Stromal cell of bone marrow (primary cell): ENCODE measurements at regions not wholly inside any gene's neighbourhood (a gene's known extent, or its start where the extent isn't known, plus 50 kb on each side); places are given as distances from the start of the nearest gene placed in this dataset.

Experiments
- DNase-seq: peaks from one replicate; pipeline ENCODE4 v3.0.0-alpha.2; 2012; ENCODE audit warnings: low read depth

GRCh38 chr2:81942876-81943275 lies 1638.3 kb upstream of the LRRTM1 start:
- no peak for DNase-seq

- DNase-seq: no peak
These were observed 1637.7 kb upstream of the LRRTM1 start for GRCh38 chr2:81942136-81942680.

GRCh38 chr2:81940266-81940955 lies 1635.9 kb upstream of the LRRTM1 start:
- no peak for DNase-seq

- DNase-seq: no peak
These were observed 1633.4 kb upstream of the LRRTM1 start for GRCh38 chr2:81937944-81938343.

GRCh38 chr2:81903534-81903933 lies 1599.0 kb upstream of the LRRTM1 start:
- no peak for DNase-seq

- no peak for DNase-seq
These were observed 1596.5 kb upstream of the LRRTM1 start for GRCh38 chr2:81901017-81901416.

- DNase-seq: no peak
These were observed 1591.2 kb upstream of the LRRTM1 start for GRCh38 chr2:81895620-81896250.

GRCh38 chr2:81894451-81894990 lies 1590.0 kb upstream of the LRRTM1 start:
- DNase-seq: no peak

- DNase-seq: no peak
These were observed 1572.1 kb upstream of the LRRTM1 start for GRCh38 chr2:81876624-81877023.

- DNase-seq: no peak
These were observed 1567.5 kb upstream of the LRRTM1 start for GRCh38 chr2:81872006-81872405.

- DNase-seq: no peak
These were observed 1565.6 kb upstream of the LRRTM1 start for GRCh38 chr2:81870119-81870518.

GRCh38 chr2:81858998-81859397 lies 1554.4 kb upstream of the LRRTM1 start:
- DNase-seq: no peak

- no peak for DNase-seq
These were observed 1548.8 kb upstream of the LRRTM1 start for GRCh38 chr2:81853341-81853740.

- no peak for DNase-seq
These were observed 1548.1 kb upstream of the LRRTM1 start for GRCh38 chr2:81852651-81853050.

- no peak for DNase-seq
These were observed 1535.2 kb upstream of the LRRTM1 start for GRCh38 chr2:81839780-81840179.

- no peak for DNase-seq
These were observed 1530.9 kb upstream of the LRRTM1 start for GRCh38 chr2:81835321-81836000.

GRCh38 chr2:81786811-81787210 lies 1482.3 kb upstream of the LRRTM1 start:
- DNase-seq: no peak

GRCh38 chr2:81767187-81767912 lies 1462.8 kb upstream of the LRRTM1 start:
- no peak for DNase-seq

- DNase-seq: no peak
These were observed 1443.0 kb upstream of the LRRTM1 start for GRCh38 chr2:81747481-81748070.

- DNase-seq: no peak
These were observed 1435.4 kb upstream of the LRRTM1 start for GRCh38 chr2:81739966-81740365.

- no peak for DNase-seq
These were observed 1430.4 kb upstream of the LRRTM1 start for GRCh38 chr2:81734981-81735380.

- no peak for DNase-seq
These were observed 1410.3 kb upstream of the LRRTM1 start for GRCh38 chr2:81714817-81715216.
